GM19372 (cell line): ENCODE measurements at regions not wholly inside any gene's neighbourhood (a gene's known extent, or its start where the extent isn't known, plus 50 kb on each side); places are given as distances from the start of the nearest gene placed in this dataset.

Source experiments
- ATAC-seq: cut with Tn5 transposase; IDR thresholded peaks from one replicate; pipeline ENCODE4 v1.9.1; 2021; ENCODE audit warnings: mild to moderate bottlenecking, low read depth, moderate library complexity; ENCODE audit not compliant: unreplicated experiment

DNA sequence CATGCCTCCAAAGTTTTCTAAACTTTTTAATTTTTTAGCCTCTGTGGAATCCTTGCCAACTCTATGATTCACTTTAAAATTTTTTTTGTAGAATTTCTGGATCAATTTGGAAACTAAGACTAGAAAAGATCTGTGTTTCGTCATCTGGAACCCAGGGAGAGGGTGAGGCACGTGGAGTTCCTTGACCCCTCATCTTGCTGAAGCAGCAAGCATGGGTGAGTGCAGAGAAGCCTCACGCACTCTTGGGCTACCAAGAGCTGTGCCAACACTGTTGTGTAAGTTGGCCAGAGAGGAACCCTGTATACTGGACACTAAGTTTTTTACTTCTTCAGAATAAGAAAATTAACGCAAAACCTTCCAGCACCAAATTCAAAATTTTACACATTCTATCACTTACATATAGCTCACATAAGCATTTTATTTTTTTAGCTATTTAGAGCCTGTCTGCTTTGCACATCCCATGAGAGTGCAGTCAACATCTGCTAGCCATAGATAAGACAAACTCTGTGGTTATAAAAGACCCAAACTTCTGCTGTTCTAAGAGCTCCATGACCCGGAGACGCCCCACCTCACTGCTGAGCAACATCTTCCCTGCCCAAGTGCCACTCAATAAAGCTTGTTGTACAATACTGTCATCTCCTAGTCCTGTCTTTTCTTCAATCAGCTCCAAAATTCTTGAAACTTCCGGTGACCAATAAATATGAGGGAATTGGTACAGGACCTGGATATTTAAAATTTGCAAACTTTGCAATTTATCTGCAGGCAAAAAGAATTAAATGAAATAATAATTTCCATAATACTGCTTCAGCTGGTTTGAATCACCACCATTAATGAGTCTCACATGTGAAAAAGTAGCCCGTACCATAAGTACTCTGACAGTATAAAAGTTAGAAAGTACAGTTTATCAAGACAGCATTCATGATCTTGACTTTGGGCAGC is 69.7 kb upstream of the ADCY2 start:
- ATAC-seq, result no peak

GRCh38 chr5:7329141-7329540 is 66.8 kb upstream of the ADCY2 start:
- ATAC-seq, result no peak

GRCh38 chr5:7329712-7330111 is 66.2 kb upstream of the ADCY2 start:
- ATAC-seq, result no peak

DNA sequence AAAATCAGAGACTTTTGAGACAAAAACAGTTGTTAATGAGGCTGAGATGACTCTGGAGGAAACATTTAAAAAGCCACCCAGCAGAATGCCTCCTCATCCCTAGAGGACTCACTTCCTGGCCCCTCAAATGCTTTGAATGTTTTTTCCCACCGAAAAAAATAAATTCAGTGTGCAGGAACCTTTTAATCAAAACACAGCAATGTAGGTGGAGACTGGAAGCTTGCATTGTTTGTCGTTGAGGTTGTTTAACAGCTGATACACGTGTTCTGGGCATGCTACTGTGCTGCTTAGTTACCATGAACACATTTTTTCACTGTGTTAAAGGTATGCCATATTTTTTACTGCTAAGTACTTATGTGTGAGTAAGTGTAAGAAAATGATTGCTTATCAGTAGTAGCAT is 65.7 kb upstream of the ADCY2 start:
- no peak for ATAC-seq

GRCh38 chr5:7331131-7331530 is 64.8 kb upstream of the ADCY2 start:
- ATAC-seq, result no peak
